ENCODE measurements at regions not wholly inside any gene's neighbourhood (a gene's known extent, or its start where the extent isn't known, plus 50 kb on each side); places are given as distances from the start of the nearest gene placed in this dataset.

- H3K27ac ChIP-seq (ENCODE audit: low read depth, low read length, severe bottlenecking): no peak overlapping the region
- H3K9me3 ChIP-seq (ENCODE audit: control insufficient read depth, low read length): no peaks in the 10 kb centered on the region
- no CpG with 5 or more reads among the region's 2 CpGs for WGBS, 2 experiments (ENCODE audit: insufficient coverage in 2 of 2)
- H3K36me3 ChIP-seq (ENCODE audit: control insufficient read depth, insufficient read depth, low read length): no peaks in the 10 kb centered on the region
- H3K4me1 ChIP-seq (ENCODE audit: control insufficient read depth, insufficient read depth, low read length, poor library complexity, severe bottlenecking): no peaks in the 10 kb centered on the region
- no peak overlapping the region for H3K4me3 ChIP-seq (ENCODE audit: extremely low read depth, insufficient read depth, low read length, poor library complexity, severe bottlenecking)
These were observed 883.1 kb upstream of the KLHL29 start for GRCh38 chr2:22501851-22502250.

- WGBS, 2 experiments (ENCODE audit: insufficient coverage in 2 of 2): 79 to 97% methylated on average over 2 of the region's 4 CpGs
- no peak overlapping the region for H3K4me3 ChIP-seq (ENCODE audit: extremely low read depth, insufficient read depth, low read length, poor library complexity, severe bottlenecking)
- no peaks in the 10 kb centered on the region for H3K36me3 ChIP-seq (ENCODE audit: control insufficient read depth, insufficient read depth, low read length)
- H3K27ac ChIP-seq (ENCODE audit: low read depth, low read length, severe bottlenecking): no peak overlapping the region
- H3K4me1 ChIP-seq (ENCODE audit: control insufficient read depth, insufficient read depth, low read length, poor library complexity, severe bottlenecking): no peaks in the 10 kb centered on the region
- H3K9me3 ChIP-seq (ENCODE audit: control insufficient read depth, low read length): no peaks in the 10 kb centered on the region
These were observed 871.4 kb upstream of the KLHL29 start for GRCh38 chr2:22513563-22513962.

GRCh38 chr2:22517141-22517540, 867.8 kb upstream of the KLHL29 start:
- no CpG with 5 or more reads among the region's 1 CpG for WGBS, 2 experiments (ENCODE audit: insufficient coverage in 2 of 2)
- Histone ChIP-seq H3K4me1 (ENCODE audit: control insufficient read depth, insufficient read depth, low read length, poor library complexity, severe bottlenecking) (no peaks in the 10 kb centered on the region), H3K9me3 (ENCODE audit: control insufficient read depth, low read length) (no peaks in the 10 kb centered on the region), H3K36me3 (ENCODE audit: control insufficient read depth, insufficient read depth, low read length) (no peaks in the 10 kb centered on the region), H3K27ac (ENCODE audit: low read depth, low read length, severe bottlenecking) (no peak overlapping the region), H3K4me3 (ENCODE audit: extremely low read depth, insufficient read depth, low read length, poor library complexity, severe bottlenecking) (no peak overlapping the region)

GRCh38 chr2:22518641-22519040, 866.3 kb upstream of the KLHL29 start:
- Histone ChIP-seq H3K36me3 (ENCODE audit: control insufficient read depth, insufficient read depth, low read length) (no peaks in the 10 kb centered on the region), H3K4me3 (ENCODE audit: extremely low read depth, insufficient read depth, low read length, poor library complexity, severe bottlenecking) (no peak overlapping the region)

GRCh38 chr2:22520369-22521288, 864.4 kb upstream of the KLHL29 start:
- no peaks in the 10 kb centered on the region for H3K9me3 ChIP-seq (ENCODE audit: control insufficient read depth, low read length)
- H3K36me3 ChIP-seq (ENCODE audit: control insufficient read depth, insufficient read depth, low read length): no peaks in the 10 kb centered on the region
- H3K27ac ChIP-seq (ENCODE audit: low read depth, low read length, severe bottlenecking): no peak overlapping the region
- no peak overlapping the region for H3K4me3 ChIP-seq (ENCODE audit: extremely low read depth, insufficient read depth, low read length, poor library complexity, severe bottlenecking)
- 84 to 91% methylated on average over 5 to 7 of the region's 8 CpGs for WGBS, 2 experiments (ENCODE audit: insufficient coverage in 2 of 2)
- no peaks in the 10 kb centered on the region for H3K4me1 ChIP-seq (ENCODE audit: control insufficient read depth, insufficient read depth, low read length, poor library complexity, severe bottlenecking)

More at GRCh38 chr2:22518641-22519040, 866.3 kb upstream of the KLHL29 start:
- no peak overlapping the region for H3K27ac ChIP-seq (ENCODE audit: low read depth, low read length, severe bottlenecking)
- no peaks in the 10 kb centered on the region for H3K9me3 ChIP-seq (ENCODE audit: control insufficient read depth, low read length)
- H3K4me1 ChIP-seq (ENCODE audit: control insufficient read depth, insufficient read depth, low read length, poor library complexity, severe bottlenecking): no peaks in the 10 kb centered on the region

- H3K27ac ChIP-seq (ENCODE audit: low read depth, low read length, severe bottlenecking): no peak overlapping the region
- H3K4me1 ChIP-seq (ENCODE audit: control insufficient read depth, insufficient read depth, low read length, poor library complexity, severe bottlenecking): no peaks in the 10 kb centered on the region
- H3K36me3 ChIP-seq (ENCODE audit: control insufficient read depth, insufficient read depth, low read length): no peaks in the 10 kb centered on the region
- H3K4me3 ChIP-seq (ENCODE audit: extremely low read depth, insufficient read depth, low read length, poor library complexity, severe bottlenecking): no peak overlapping the region
- no peaks in the 10 kb centered on the region for H3K9me3 ChIP-seq (ENCODE audit: control insufficient read depth, low read length)
These were observed 863.4 kb upstream of the KLHL29 start for GRCh38 chr2:22521620-22522019.

GRCh38 chr2:22525681-22526080, 859.3 kb upstream of the KLHL29 start:
- Histone ChIP-seq H3K9me3 (ENCODE audit: control insufficient read depth, low read length) (no peaks in the 10 kb centered on the region), H3K4me1 (ENCODE audit: control insufficient read depth, insufficient read depth, low read length, poor library complexity, severe bottlenecking) (no peaks in the 10 kb centered on the region), H3K27ac (ENCODE audit: low read depth, low read length, severe bottlenecking) (no peak overlapping the region), H3K36me3 (ENCODE audit: control insufficient read depth, insufficient read depth, low read length) (no peaks in the 10 kb centered on the region), H3K4me3 (ENCODE audit: extremely low read depth, insufficient read depth, low read length, poor library complexity, severe bottlenecking) (no peak overlapping the region)

GRCh38 chr2:22530131-22530530, 854.8 kb upstream of the KLHL29 start:
- Histone ChIP-seq H3K4me1 (ENCODE audit: control insufficient read depth, insufficient read depth, low read length, poor library complexity, severe bottlenecking) (no peaks in the 10 kb centered on the region), H3K27ac (ENCODE audit: low read depth, low read length, severe bottlenecking) (no peak overlapping the region), H3K9me3 (ENCODE audit: control insufficient read depth, low read length) (no peaks in the 10 kb centered on the region), H3K4me3 (ENCODE audit: extremely low read depth, insufficient read depth, low read length, poor library complexity, severe bottlenecking) (no peak overlapping the region), H3K36me3 (ENCODE audit: control insufficient read depth, insufficient read depth, low read length) (no peaks in the 10 kb centered on the region)
- 92 to 100% methylated on average over 2 of the region's 4 CpGs for WGBS, 2 experiments (ENCODE audit: insufficient coverage in 2 of 2)

GRCh38 chr2:22536133-22536532, 848.8 kb upstream of the KLHL29 start:
- no peak overlapping the region for H3K27ac ChIP-seq (ENCODE audit: low read depth, low read length, severe bottlenecking)
- H3K4me1 ChIP-seq (ENCODE audit: control insufficient read depth, insufficient read depth, low read length, poor library complexity, severe bottlenecking): no peaks in the 10 kb centered on the region
- H3K4me3 ChIP-seq (ENCODE audit: extremely low read depth, insufficient read depth, low read length, poor library complexity, severe bottlenecking): no peak overlapping the region
- no peaks in the 10 kb centered on the region for H3K36me3 ChIP-seq (ENCODE audit: control insufficient read depth, insufficient read depth, low read length)
- H3K9me3 ChIP-seq (ENCODE audit: control insufficient read depth, low read length): no peaks in the 10 kb centered on the region
- no CpG with 5 or more reads among the region's 2 CpGs for WGBS, 2 experiments (ENCODE audit: insufficient coverage in 2 of 2)

GRCh38 chr2:22554453-22554852, 830.5 kb upstream of the KLHL29 start:
- Histone ChIP-seq H3K27ac (ENCODE audit: low read depth, low read length, severe bottlenecking) (no peak overlapping the region), H3K4me1 (ENCODE audit: control insufficient read depth, insufficient read depth, low read length, poor library complexity, severe bottlenecking) (no peaks in the 10 kb centered on the region)
- WGBS, 2 experiments (ENCODE audit: insufficient coverage in 2 of 2): no CpG with 5 or more reads among the region's 1 CpG

GRCh38 chr2:22557406-22557805, 827.6 kb upstream of the KLHL29 start:
- Histone ChIP-seq H3K4me3 (ENCODE audit: extremely low read depth, insufficient read depth, low read length, poor library complexity, severe bottlenecking) (no peak overlapping the region), H3K36me3 (ENCODE audit: control insufficient read depth, insufficient read depth, low read length) (no peaks in the 10 kb centered on the region), H3K27ac (ENCODE audit: low read depth, low read length, severe bottlenecking) (no peak overlapping the region), H3K9me3 (ENCODE audit: control insufficient read depth, low read length) (no peaks in the 10 kb centered on the region), H3K4me1 (ENCODE audit: control insufficient read depth, insufficient read depth, low read length, poor library complexity, severe bottlenecking) (no peaks in the 10 kb centered on the region)
- WGBS, 2 experiments (ENCODE audit: insufficient coverage in 2 of 2): 83% methylated on average over 1 of the region's 2 CpGs; no CpG with 5 or more reads in 1 of the 2 experiments

More at GRCh38 chr2:22554453-22554852, 830.5 kb upstream of the KLHL29 start:
- Histone ChIP-seq H3K9me3 (ENCODE audit: control insufficient read depth, low read length) (no peaks in the 10 kb centered on the region), H3K36me3 (ENCODE audit: control insufficient read depth, insufficient read depth, low read length) (no peaks in the 10 kb centered on the region), H3K4me3 (ENCODE audit: extremely low read depth, insufficient read depth, low read length, poor library complexity, severe bottlenecking) (no peak overlapping the region)
